HuH-7.5 (cell line): ENCODE measurements at regions not wholly inside any gene's neighbourhood (a gene's known extent, or its start where the extent isn't known, plus 50 kb on each side); places are given as distances from the start of the nearest gene placed in this dataset.
"Not testable (repeated sequence)": the region's sequence is repeated elsewhere in the genome, so short reads cannot be mapped to it uniquely, and the experiment has no call there.

Experiments used
- DNase-seq: peaks from one replicate; pipeline ENCODE4 v3.0.0; 2011; ENCODE audit warnings: low spot score

DNA sequence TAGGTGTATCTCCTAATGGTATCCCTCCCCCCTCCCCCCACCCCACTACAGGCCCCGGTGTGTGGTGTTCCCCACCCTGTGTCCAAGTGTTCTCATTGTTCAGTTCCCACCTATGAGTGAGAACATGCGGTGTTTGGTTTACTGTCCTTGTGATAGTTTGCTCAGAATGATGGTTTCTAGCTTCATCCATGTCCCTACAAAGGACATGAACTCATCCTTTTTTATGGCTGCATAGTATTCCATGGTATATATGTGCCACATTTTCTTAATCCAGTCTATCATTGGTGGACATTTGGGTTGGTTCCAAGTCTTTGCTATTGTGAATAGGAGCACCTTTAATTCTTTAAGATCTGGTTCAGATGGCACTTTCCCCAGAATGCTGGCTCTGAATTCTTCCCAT is 58.5 kb upstream of the PTGFRN start:
- DNase-seq, result not testable (repeated sequence)

- DNase-seq, result no peak
Measured at GRCh38 chr1:116851846-116852245, 57.9 kb upstream of the PTGFRN start.

DNA sequence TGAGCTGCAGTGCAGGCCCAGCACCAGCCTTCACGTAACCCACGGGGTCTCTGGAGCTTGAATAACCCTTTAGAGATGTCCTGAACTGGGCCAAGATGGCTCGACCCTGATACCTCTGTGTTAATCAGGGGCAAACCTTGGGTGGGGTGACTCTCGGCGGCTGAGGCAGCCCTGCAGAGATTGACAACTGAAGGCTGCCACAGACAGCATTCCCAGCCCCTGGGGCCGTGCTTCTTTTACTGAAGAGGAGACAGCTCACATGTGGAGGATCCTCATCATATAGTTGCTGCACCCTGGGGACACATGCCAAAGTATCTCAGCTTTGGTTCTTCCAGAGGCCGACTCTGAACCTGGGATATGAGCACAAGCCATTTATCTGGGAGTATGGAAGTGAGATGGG is 57.3 kb upstream of the PTGFRN start:
- DNase-seq, result no peak

DNA sequence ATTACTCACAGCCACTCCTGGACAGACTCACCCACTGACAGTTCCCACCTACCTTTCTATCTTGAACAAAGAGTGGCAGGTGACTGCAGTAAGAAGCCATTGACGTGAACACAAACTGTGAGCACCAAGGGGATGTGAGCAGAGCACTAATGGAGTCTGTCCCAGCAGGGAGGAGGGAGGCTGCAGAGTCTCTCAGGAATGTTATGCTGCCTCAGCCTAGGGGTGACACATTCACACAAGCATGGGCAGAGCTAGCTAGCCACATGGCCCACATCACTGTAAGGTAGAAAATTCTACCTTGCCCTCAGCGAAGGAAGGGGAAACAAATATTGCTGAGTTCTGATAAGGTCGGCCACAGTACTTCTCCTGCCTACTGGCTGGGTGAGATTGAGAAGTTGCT is 56.8 kb upstream of the PTGFRN start:
- DNase-seq, result no peak

DNA sequence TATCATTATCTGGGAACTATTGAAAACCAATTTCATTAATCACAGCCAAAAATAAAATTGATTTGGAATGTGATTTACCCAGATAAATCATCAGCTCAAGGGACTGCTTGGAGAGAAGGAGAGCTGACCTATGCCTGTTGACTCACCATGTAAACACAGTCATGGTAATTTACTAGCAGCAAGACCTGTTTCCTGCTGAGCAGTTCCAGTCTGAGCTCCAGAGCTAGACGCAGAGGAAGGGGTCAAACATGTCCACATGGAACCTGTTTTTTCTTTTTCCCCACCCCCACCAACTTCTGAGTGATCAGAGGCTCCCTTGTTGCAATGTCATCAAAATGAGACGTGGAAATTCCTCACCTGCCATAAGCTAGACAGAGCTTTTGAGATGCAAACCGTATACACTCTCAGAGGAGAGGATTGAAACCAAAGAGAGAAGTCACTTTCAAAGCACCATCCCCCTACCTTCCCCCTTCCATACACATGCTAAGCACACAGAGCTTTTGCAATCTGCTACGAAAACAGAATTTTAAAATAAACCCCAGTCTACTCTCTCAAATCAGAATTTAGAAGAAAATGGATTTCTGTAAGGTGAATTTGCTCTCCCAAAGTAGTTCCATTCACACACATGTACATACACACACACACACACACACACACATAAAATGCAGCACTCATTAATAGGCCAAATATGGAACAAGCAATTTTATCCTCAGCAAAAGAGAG is 55.9 kb upstream of the PTGFRN start:
- DNase-seq, result peak; percentile 70

GRCh38 chr1:116854403-116854690 is 55.4 kb upstream of the PTGFRN start:
- no peak for DNase-seq

DNA sequence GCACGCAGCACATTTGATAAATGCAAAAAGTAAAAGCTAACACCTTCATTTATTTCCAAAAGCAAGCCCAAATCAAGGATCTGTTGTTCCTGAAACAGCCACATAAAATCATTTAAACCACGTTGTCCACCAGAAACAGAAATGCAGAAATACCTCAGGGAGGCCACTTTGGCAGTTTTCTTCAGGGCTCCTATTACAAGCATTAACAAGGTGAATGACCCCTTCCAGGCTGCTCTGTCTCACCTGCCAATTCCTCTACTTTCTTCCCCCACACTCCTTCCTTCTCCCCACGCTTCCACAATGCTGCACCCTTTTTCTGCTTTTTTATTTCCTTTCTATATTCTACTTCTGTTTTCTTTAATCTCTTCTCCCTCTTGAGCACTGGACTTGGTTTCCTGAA is 55.0 kb upstream of the PTGFRN start:
- DNase-seq, result no peak

GRCh38 chr1:116855191-116855619 is 54.5 kb upstream of the PTGFRN start:
- no peak for DNase-seq

DNA sequence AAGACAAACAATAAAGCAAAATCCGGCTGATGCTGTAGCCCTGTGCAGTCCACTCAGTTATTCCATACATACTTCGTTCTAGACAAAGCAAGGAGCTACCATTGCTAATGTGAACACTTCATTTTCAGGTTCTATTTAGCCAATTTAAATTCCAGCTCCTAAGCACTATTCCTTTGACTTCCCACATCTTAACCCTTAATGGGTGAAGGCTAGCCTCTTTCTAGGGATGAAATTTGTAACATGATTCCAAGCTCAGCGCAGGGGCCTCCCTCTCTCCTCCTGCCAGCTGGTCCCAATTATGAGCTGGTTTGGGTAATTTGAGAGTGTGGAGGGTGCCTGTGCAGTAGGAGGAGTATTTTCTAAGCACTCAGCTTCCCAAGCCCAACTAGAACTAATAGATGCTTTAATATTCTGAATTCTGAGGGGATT is 53.9 kb upstream of the PTGFRN start:
- DNase-seq, result no peak

DNA sequence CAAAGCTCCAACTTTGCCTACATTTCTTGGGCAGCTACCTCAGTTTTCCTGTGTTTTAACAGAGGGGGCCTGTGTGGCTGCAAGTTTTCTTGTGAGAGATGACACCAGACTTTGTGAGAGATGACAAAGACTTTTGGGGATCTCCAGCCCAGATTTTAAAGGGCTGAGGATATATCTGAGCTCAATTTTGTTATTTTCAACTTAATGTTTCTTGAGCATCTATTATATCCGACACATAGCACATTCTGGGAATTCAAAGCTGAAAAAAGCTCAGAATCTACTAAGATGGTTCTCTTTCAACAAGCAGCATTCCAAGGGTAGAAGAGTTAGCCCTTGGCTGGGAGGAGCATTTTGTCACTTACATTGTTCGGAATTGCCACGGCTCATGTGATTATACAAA is 53.4 kb upstream of the PTGFRN start:
- DNase-seq, result no peak

- DNase-seq, result no peak
Measured at GRCh38 chr1:116857092-116857491, 52.6 kb upstream of the PTGFRN start.
